ENCODE measurements at regions not wholly inside any gene's neighbourhood (a gene's known extent, or its start where the extent isn't known, plus 50 kb on each side); places are given as distances from the start of the nearest gene placed in this dataset.
"Not testable (repeated sequence)": the region's sequence is repeated elsewhere in the genome, so short reads cannot be mapped to it uniquely, and the experiment has no call there.

DNA sequence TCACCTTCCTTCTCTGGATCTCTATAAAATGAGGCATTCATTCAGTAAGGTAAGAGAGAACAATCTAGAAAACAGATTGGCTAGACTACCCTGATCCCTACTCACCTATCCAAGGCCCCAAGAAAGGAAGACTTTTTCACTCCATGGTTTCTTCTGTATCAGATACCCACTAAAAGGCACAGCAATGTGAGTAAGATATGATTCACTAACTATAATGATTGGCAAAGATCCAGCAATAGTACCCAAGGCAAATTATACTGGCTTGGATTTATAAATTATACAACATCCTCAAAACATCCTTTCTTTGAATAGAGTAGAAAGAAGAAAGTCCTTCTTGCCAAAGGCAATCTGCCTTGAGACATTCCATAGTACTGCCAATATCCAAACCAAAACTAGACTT lies 1432.0 kb upstream of the GOT2 start:
- intact Hi-C loops (cut with DNase I), result no loop called here
- DNase-seq, result no peak

DNA sequence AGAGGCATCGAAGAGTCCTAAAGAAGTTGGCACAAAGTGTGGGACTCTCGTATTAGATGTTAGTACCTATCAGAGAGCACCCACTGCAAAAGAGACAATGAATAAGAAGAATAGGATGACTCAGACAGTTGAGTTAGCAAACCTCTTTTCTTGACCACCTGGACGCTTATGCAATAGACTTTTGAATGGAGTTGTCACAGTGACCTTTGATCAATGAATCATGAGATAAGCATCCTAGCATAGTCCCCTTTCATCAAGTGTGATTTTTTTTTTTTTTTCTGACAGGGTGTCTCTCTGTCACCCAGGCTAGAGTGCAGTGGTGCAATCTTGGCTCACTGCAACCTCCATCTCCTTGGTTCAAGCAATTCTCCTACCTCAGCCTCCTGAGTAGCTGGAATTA lies 1417.9 kb upstream of the GOT2 start:
- DNase-seq, result no peak
- intact Hi-C loops (cut with DNase I), result no loop called here

GRCh38 chr16:60150907-60151306 lies 1416.8 kb upstream of the GOT2 start:
- intact Hi-C loops (cut with DNase I), result no loop called here
- no peak for DNase-seq

DNA sequence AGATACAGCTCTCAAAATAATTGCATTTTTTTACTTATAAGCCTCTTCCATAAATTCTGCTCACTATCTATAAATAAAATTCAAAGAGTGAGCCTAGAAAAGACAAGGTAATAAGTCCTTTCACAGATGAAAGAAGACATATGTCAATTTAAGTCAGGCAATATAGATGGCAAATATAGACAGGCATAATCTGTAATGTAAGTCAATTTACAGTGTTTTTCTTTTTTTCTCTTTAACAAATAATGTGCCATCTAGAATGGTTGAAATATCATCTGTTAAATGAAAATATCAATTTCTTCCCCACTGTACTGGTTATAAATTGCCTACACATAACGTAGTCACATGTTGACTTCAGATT lies 1409.2 kb upstream of the GOT2 start:
- DNase-seq, result no peak
- intact Hi-C loops (cut with DNase I), result no loop called here

GRCh38 chr16:60142619-60143347 lies 1408.7 kb upstream of the GOT2 start:
- intact Hi-C loops (cut with DNase I), result no loop called here
- no peak for DNase-seq

GRCh38 chr16:60137891-60138290 lies 1403.8 kb upstream of the GOT2 start:
- intact Hi-C loops (cut with DNase I), result no loop called here

GRCh38 chr16:60127196-60127595 lies 1393.1 kb upstream of the GOT2 start:
- DNase-seq, result no peak
- intact Hi-C loops (cut with DNase I), result no loop called here

More at GRCh38 chr16:60137891-60138290, 1403.8 kb upstream of the GOT2 start:
- DNase-seq, result no peak

GRCh38 chr16:60126115-60126514 lies 1392.0 kb upstream of the GOT2 start:
- DNase-seq; intact Hi-C loops (cut with DNase I): not testable (repeated sequence)

GRCh38 chr16:60123392-60124023 lies 1389.4 kb upstream of the GOT2 start:
- intact Hi-C loops (cut with DNase I), result no loop called here

DNA sequence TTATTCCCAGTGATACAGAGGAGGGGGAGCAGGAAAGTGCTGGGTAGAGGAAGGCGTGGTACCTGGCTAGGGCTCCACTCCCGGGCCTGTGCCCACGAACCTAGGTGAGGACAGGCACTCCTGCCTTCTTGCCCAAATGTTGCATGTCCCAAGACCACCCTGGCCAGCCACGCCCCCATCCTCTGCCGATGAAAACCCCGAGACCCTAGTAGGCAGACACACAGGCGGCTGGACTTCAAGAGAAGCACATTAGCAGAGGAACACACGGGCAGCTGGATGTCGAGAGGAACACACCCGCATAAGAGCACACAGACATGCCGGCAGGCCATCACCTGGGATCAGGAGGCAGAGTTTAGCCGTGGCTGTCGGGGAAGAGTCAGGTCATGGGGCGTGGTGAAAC lies 1386.5 kb upstream of the GOT2 start:
- no peak for DNase-seq
- intact Hi-C loops (cut with DNase I), result no loop called here

More at GRCh38 chr16:60123392-60124023, 1389.4 kb upstream of the GOT2 start:
- no peak for DNase-seq

DNA sequence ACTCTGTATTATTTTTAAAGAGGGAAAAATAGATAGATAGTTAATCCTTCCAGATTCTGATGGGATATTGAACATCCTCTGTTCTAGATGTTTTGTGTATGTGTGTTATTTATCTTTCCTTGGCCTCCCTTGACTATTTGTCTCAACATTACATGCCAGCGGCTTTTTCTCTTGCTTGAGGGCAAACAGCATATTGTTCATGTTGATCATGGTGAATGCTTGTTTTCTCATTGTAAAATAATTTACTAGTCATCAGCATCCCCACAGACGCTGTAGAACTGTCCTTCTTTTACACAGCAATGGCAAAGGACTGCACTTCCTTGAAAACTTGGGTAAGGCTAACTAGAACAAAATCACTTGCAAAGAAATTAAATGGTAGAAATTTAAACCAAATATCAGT lies 1376.4 kb upstream of the GOT2 start:
- no peak for DNase-seq
- intact Hi-C loops (cut with DNase I), result no loop called here

DNA sequence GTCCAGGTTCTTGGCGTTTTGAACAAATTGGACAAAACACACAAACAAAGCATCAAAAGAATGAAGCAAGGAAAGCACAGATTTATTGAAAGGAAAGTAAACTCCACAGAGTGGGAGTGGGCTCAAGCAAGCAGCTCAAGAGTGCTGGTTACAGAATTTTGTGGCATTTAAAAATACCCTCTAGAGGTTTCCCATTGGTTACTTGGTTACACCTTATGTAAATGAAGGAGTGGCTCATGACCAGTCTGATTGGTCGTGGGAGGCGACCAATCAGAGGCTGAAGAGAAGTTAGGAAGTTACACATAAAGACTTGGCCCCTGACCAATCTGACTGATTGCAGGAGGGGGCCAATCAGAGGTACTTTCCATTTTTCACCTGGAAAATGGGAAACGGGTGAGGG lies 1373.8 kb upstream of the GOT2 start:
- intact Hi-C loops (cut with DNase I), result no loop called here
- DNase-seq, result no peak

DNA sequence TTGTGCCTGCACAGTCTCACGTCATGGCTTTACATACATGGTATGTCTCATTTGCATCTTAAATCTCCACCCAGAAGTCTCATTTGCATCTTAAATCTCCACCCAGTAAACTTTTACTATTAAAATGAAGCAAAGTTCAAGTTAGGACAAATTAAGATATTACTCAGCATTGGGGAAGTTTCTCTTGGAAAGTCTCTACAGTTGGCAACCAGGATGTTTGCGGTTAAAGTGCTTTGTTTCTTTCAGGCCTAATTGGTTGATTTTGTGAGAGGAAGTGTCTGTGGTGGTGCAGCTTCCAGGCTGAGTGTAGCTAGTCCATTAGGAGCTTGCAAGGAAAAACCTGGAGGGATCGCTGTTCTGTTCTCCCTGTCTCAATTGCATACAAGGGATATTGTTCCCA lies 1373.3 kb upstream of the GOT2 start:
- intact Hi-C loops (cut with DNase I), result no loop called here
- DNase-seq, result no peak

DNA sequence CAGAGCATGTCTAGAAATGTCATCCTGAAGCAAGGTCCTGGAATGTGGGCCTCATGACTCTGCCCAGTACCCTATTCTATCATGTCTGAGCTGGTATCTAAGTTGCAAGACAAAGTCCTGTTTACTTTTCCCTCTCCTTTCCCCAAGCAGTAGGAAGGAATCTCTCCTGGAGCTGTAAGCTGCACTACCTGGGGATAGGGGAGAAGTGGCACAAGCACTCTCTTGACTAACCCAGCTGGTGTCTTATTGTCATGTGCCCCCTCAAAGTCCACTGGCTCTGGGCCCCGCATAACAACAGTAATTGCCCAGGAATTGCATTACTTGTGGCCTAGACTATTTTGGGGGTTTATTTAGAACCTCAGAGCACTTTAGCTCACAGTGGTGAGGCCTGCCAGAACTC lies 1366.3 kb upstream of the GOT2 start:
- intact Hi-C loops (cut with DNase I), result no loop called here
- DNase-seq, result no peak

- intact Hi-C loops (cut with DNase I), result no loop called here
- no peak for DNase-seq
Observed at GRCh38 chr16:60091529-60091928, 1357.4 kb upstream of the GOT2 start.

DNA sequence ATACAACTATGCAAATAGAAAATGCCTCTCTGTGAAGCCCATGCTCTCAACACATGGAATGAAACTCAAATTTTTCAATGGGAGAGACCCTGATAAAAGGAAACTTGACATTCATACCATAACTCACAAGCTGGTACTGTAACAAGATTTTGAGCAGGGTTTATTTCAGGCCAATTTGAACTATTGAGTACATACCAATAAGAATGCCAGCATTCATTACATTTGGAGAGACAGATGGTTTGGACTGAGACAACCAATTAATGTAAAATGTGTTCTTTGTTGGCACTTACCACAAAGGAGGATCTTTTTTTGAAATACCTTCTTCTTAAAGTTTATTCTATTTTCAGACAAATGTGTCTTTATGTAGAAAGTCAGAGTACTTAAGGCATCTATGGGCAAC lies 1357.0 kb upstream of the GOT2 start:
- intact Hi-C loops (cut with DNase I), result no loop called here
- no peak for DNase-seq

DNA sequence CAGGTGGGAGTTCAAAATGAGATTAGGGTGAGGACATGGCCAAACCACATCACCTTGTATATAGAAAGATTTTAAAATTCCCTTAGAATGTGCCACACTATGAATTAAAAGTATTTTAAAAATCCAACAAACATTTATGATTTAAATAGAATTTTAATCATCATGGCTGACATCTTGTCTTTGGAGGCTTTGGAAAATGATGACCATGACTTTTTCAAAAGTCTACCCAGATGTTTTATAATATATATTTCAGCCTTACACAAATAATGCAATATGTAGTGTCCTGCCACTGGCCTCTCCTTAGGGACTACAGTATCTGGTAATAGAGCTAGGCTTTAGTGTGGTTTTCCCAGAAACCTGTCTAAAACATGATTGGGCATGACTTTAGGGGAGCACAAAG lies 1353.4 kb upstream of the GOT2 start:
- intact Hi-C loops (cut with DNase I), result no loop called here
- no peak for DNase-seq

DNA sequence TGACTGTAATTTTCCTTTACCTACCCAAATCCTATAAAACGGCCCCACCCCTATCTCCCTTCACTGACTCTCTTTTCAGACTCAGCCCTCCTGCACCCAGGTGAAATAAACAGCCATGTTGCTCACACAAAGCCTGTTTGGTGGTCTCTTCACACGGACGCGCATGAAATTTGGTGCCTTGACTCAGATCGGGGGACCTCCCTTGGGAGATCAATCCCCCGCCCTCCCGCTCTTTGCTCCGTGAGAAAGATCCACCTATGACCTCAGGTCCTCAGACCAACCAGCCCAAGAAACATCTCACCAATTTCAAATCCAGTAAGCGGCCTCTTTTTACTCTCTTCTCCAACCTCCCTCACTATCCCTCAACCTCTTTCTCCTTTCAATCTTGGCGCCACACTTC lies 1344.7 kb upstream of the GOT2 start:
- DNase-seq; intact Hi-C loops (cut with DNase I): not testable (repeated sequence)

GRCh38 chr16:60077861-60078260 lies 1343.7 kb upstream of the GOT2 start:
- intact Hi-C loops (cut with DNase I), result no loop called here
- DNase-seq, result no peak

DNA sequence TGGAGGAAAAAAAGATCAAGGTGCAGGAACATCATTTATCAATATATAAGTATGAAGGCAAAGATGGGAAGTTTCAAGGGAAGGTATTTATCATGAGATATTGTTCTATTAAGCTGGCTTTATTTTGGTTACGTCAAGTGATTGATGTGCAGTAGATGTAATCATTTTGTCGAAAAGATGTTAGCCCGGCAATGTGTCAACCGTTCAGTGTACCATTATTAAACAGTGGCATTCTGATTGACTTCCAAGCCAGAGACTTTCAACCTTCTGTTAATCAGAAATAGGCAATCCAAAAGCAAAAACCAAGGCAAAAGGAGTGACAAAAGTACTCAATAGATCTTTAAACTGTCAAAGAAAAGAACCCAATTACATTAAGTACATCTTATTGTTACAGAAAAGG lies 1340.3 kb upstream of the GOT2 start:
- no peak for DNase-seq
- intact Hi-C loops (cut with DNase I), result no loop called here

- DNase-seq, result no peak
- intact Hi-C loops (cut with DNase I), result no loop called here
Observed at GRCh38 chr16:60073376-60073775, 1339.3 kb upstream of the GOT2 start.

Measured in head of caudate nucleus (tissue), 42 donors.